Thymus (tissue), 11 donors: ENCODE measurements at regions not wholly inside any gene's neighbourhood (a gene's known extent, or its start where the extent isn't known, plus 50 kb on each side); places are given as distances from the start of the nearest gene placed in this dataset.

ENCODE experiments used
- DNase-seq, 9 donors: peaks; one replicate each; pipeline ENCODE4 v3.0.0-alpha.2; 2013; ENCODE audit warnings: low spot score in 9 of 9, low read depth in 6 of 9, missing footprints in 1 of 9
- H3K27ac ChIP-seq, 2 donors: one replicate each; pipeline ENCODE4 v1.5.1; 2013; ENCODE audit warnings: control low read depth in 1 of 2, low read depth in 1 of 2, low read length in 1 of 2, mild to moderate bottlenecking in 1 of 2, moderate library complexity in 1 of 2
- H3K27me3 ChIP-seq, 2 donors: one replicate each; pipeline ENCODE4 v1.5.1; 2013; ENCODE audit warnings: low read length in 1 of 2; ENCODE audit not compliant: control insufficient read depth in 2 of 2, insufficient read depth in 1 of 2
- H3K36me3 ChIP-seq, 2 donors: one replicate each; pipeline ENCODE4 v1.5.1; 2013; ENCODE audit warnings: low read length in 1 of 2, mild to moderate bottlenecking in 1 of 2, moderate library complexity in 1 of 2; ENCODE audit not compliant: control insufficient read depth in 2 of 2, insufficient read depth in 2 of 2
- H3K4me1 ChIP-seq, 2 donors: one replicate each; pipeline ENCODE4 v1.5.1; 2013; ENCODE audit warnings: low read length in 2 of 2; ENCODE audit not compliant: control insufficient read depth in 2 of 2, insufficient read depth in 2 of 2
- H3K4me3 ChIP-seq, 2 donors: one replicate each; pipeline ENCODE4 v1.5.1; 2013; ENCODE audit warnings: low read length in 2 of 2, control low read depth in 1 of 2, mild to moderate bottlenecking in 1 of 2
- H3K9me3 ChIP-seq, 2 donors: one replicate each; pipeline ENCODE4 v1.5.1; 2013; ENCODE audit warnings: low read length in 1 of 2, mild to moderate bottlenecking in 1 of 2; ENCODE audit not compliant: control insufficient read depth in 2 of 2, insufficient read depth in 1 of 2
- WGBS: extraction: QIAGEN DNeasy Blood & Tissue Kit; methylation state at CpG from one replicate; pipeline ENCODE4 v1.1.7; 2013; 5-methylcytosine and 5-hydroxymethylcytosine counted together
- donor health status: healthy.

DNA sequence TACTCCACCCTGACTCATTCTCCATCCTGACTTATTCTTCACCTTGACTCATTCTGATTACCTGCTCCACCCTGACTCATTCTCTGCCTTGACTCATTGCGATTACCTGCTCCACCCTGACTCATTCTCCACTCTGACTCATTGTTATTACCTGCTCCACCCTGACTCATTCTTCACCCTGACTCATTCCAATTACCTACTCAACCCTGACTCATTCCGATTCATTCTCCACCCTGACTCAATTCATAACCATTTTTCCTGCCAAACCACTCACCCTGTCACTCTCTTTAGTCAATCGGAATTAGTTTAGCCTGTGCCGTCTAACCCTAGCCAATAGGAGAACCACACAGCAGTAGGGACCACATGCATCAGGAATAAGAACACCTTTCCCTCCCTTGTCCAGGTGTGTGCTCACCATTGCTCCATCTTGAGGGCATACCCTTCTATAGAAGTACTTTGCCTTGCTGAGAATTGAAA lies 1227.4 kb upstream of the PCDH20 start:
- no peak overlapping the region for H3K4me3 ChIP-seq
- DNase-seq: no peak
- no peaks in the 10 kb centered on the region for H3K27me3 ChIP-seq
- H3K4me1 ChIP-seq: no peaks in the 10 kb centered on the region
- 95% methylated on average over 4 of the region's 4 CpGs for WGBS
- no peaks in the 10 kb centered on the region for H3K9me3 ChIP-seq
- H3K27ac ChIP-seq: no peak overlapping the region
- no peaks in the 10 kb centered on the region for H3K36me3 ChIP-seq

DNA sequence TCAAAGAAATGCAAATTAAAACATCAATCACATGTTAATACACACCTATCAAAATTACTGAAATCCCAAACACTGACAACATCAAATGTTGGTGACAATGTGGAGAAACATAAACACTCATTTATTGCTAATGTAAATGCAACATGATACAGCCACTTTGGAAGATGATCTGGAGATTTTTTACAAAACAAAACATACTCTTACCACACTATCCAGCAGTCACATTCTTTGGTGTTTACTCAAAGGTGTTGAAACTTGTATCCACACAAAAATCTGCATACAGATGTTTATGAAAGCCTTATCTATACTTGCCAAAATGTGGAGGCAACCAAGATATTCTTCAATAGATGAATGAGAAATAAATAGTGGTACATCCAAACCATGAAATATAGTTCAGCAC lies 1219.5 kb upstream of the PCDH20 start:
- no peak for DNase-seq
- Histone ChIP-seq H3K36me3 (no peaks in the 10 kb centered on the region), H3K27me3 (no peaks in the 10 kb centered on the region), H3K27ac (no peak overlapping the region), H3K9me3 (no peaks in the 10 kb centered on the region), H3K4me1 (no peaks in the 10 kb centered on the region), H3K4me3 (no peak overlapping the region)

DNA sequence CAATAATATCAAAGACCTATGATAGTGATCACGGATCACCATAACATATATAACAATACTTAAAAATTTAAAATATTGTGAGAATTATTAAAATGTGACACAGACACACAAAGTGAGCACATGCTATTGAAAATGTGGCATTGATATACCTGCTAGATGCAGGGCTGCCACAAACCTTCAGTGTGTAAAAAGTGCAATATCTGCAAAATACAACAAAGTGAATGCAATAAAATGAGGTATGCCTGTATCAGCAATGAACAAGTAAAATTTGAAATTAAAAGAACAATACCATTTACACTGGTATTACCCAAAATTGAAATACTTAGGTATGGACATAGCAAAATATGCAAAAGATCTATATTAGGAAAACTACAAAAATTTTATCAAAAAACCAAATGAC lies 1217.8 kb upstream of the PCDH20 start:
- H3K9me3 ChIP-seq: no peaks in the 10 kb centered on the region
- no peaks in the 10 kb centered on the region for H3K27me3 ChIP-seq
- no peak overlapping the region for H3K27ac ChIP-seq
- H3K4me3 ChIP-seq: no peak overlapping the region
- 91% methylated on average over 1 of the region's 1 CpG for WGBS
- H3K4me1 ChIP-seq: no peaks in the 10 kb centered on the region
- DNase-seq: no peak
- no peaks in the 10 kb centered on the region for H3K36me3 ChIP-seq

DNA sequence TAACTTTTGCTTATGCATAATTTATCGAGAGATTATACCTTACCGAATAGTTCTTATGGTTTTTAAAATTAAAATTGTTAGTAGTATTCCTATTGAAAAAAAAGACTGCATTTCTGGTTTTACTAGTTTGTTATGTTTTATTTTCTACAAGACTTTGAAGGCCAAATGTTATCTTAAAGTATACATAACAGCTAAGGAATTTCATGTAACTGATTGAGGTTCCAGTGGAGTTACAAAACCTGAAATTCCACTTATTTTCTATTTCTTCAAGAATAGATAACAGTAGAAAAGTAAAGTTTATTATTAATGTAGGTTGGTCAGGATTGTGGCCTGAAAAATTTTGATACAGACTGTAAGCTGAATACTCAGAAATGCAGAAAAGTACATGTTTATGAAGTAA lies 1216.0 kb upstream of the PCDH20 start:
- 95% methylated on average over 2 of the region's 2 CpGs for WGBS
- no peak overlapping the region for H3K4me3 ChIP-seq
- H3K36me3 ChIP-seq: no peaks in the 10 kb centered on the region
- H3K9me3 ChIP-seq: no peaks in the 10 kb centered on the region
- no peaks in the 10 kb centered on the region for H3K4me1 ChIP-seq
- H3K27me3 ChIP-seq: no peaks in the 10 kb centered on the region
- H3K27ac ChIP-seq: no peak overlapping the region
- DNase-seq: no peak

DNA sequence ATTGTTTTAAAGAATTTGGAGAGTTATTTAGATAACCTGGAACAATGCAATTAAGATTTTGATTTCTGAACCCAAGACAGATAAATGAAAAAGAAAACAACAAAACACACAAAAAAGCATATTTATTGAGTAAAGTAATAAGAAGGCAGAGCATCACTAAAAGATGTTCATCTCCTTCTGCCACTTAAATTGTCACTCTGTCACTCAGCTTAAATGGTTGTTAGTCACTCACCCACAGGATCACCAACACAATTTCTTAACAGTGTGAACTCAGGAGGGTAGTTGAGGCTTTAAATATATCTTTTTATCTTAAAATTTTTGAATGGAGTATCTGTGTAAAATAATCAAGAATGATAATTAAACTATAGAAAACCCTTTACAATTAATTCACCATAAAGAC lies 1215.5 kb upstream of the PCDH20 start:
- H3K4me3 ChIP-seq: no peak overlapping the region
- no peak overlapping the region for H3K27ac ChIP-seq
- H3K36me3 ChIP-seq: no peaks in the 10 kb centered on the region
- H3K27me3 ChIP-seq: no peaks in the 10 kb centered on the region
- DNase-seq: no peak
- no peaks in the 10 kb centered on the region for H3K4me1 ChIP-seq
- H3K9me3 ChIP-seq: no peaks in the 10 kb centered on the region

DNA sequence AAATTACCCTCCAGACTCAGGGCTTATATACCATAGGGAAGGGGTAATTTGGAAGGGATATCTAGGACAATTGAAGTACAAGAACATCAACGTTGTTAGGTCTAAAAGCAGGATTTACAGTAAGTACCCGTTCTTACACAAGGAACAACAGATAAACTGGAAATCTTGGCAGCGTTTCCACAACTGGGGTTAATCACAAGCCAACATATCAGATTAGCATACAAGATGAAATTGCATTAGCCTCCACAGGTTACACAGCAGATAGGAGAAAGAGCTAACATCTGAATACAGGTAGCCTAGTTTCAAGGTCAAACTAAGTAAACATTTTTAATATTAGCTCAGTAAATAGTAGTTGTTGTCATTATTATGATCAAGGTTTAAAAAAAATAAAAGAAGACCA lies 1214.0 kb upstream of the PCDH20 start:
- no peaks in the 10 kb centered on the region for H3K9me3 ChIP-seq
- H3K27ac ChIP-seq: no peak overlapping the region
- H3K27me3 ChIP-seq: no peaks in the 10 kb centered on the region
- DNase-seq: no peak
- WGBS: 89% methylated on average over 3 of the region's 3 CpGs
- no peaks in the 10 kb centered on the region for H3K36me3 ChIP-seq
- H3K4me1 ChIP-seq: no peaks in the 10 kb centered on the region
- no peak overlapping the region for H3K4me3 ChIP-seq

DNA sequence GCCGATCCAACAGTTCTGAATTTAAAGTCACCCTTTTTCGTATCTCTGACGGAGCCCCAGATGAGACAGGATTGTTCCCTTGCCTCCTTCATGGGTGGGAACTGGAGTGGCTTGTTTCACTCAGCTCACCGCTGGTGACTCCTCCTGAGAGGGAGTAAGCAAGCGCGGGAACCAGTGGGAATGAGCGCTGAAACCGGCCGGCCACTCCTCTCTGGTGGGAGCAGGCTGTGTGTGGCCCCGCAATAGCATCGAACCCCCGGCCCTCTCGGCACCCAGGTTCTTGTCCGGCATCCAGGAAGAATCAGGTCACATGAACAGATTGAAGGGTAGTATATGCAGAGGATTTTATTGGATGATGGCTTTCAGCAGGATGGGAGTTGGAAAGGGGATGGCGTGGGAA lies 1211.6 kb upstream of the PCDH20 start:
- Histone ChIP-seq H3K4me3 (no peak overlapping the region), H3K27ac (no peak overlapping the region), H3K9me3 (no peaks in the 10 kb centered on the region), H3K27me3 (no peaks in the 10 kb centered on the region), H3K4me1 (no peaks in the 10 kb centered on the region), H3K36me3 (no peaks in the 10 kb centered on the region)
- DNase-seq: no peak
- 88% methylated on average over 15 of the region's 15 CpGs for whole genome bisulfite sequencing

DNA sequence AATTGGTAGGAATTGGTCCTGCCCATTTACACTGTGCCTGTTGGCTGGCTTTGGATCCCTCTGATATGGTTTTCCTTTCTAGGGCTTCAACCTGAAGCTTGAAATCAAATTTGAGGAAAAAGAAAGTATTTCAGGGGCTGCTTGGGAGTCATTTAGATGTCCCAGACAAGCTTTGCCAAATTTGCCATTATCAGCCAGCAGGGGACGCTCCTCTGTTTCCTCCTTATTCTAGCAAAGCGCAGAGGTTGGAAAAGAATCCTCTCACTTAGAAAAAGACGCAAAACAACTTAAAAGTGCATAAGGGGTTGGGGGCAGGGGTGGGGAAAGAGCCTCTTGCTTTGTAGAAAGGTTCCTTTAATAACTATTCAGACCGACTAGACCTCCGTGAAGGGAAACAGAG lies 1211.1 kb upstream of the PCDH20 start:
- H3K9me3 ChIP-seq: no peaks in the 10 kb centered on the region
- WGBS: 46% methylated on average over 5 of the region's 5 CpGs
- DNase-seq: no peak
- H3K27ac ChIP-seq: no peak overlapping the region
- no peak overlapping the region for H3K4me3 ChIP-seq
- no peaks in the 10 kb centered on the region for H3K27me3 ChIP-seq
- H3K4me1 ChIP-seq: no peaks in the 10 kb centered on the region
- H3K36me3 ChIP-seq: no peaks in the 10 kb centered on the region

DNA sequence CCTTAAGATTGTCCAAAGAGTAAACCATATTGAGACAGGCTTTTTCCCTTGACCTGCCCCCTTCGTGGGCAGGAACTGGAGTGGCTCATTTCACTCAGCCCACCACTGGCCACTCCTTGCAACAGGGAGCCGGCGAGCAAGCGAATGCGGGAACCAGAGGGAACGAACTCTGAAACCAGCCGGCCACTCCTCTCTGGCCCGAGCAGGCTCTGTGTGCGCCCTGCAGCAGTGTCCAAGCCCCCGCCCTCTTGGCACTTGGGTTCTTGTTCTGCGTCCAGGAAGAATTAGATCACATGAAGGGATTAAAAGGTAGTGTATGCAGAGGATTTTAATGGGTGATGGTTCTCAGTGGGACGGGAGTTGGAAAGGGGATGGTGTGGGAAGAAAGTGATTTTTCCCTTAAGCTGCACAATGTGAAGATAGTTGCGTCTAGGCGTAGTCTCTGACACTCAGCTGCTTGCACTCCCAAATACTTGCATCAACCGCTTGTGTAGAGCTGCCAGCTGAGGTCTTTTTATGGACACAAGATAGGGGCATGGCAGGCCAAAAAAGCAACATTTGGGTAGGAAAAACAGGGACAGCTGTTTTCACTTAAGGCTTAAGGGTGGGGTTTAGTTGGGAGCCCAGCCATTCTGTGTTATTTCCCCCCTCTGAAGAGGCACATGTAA lies 1209.7 kb upstream of the PCDH20 start:
- Histone ChIP-seq H3K36me3 (no peaks in the 10 kb centered on the region), H3K27ac (no peak overlapping the region), H3K4me1 (no peaks in the 10 kb centered on the region), H3K27me3 (no peaks in the 10 kb centered on the region), H3K9me3 (no peaks in the 10 kb centered on the region), H3K4me3 (no peak overlapping the region)
- DNase-seq: no peak
- 94% methylated on average over 15 of the region's 15 CpGs for WGBS

DNA sequence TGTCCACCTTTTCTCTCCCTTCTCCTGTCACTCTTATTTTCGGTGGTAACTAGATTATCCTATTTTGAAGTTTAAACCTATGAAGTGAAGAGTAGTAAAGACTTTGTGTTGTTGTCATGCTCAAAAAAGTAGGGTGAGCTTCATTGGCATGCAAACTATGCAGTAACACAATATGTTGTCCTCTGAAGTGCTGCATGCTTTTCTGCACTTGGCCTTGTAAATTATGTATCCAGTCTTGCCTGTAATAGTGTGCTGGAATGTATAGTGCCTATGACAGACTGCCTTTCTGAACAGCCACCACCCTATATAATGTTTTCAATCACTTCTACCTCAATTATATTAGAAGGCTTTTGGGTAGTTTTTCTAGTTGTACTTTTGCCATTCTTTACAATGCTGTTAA lies 1198.2 kb upstream of the PCDH20 start:
- Histone ChIP-seq H3K4me1 (no peaks in the 10 kb centered on the region), H3K27ac (no peak overlapping the region), H3K9me3 (peaks cover 0 to 12% of the 10 kb centered on the region in 2 donors), H3K4me3 (no peak overlapping the region), H3K36me3 (no peaks in the 10 kb centered on the region), H3K27me3 (no peaks in the 10 kb centered on the region)
- DNase-seq: no peak
- 84% methylated on average over 1 of the region's 1 CpG for WGBS
